OCI-LY1 (cell line): ENCODE measurements at regions not wholly inside any gene's neighbourhood (a gene's known extent, or its start where the extent isn't known, plus 50 kb on each side); places are given as distances from the start of the nearest gene placed in this dataset.

ENCODE experiments used
- H2AFZ ChIP-seq: fragments of 200-600 bp; sonication (generic), shearing (Covaris generic); 2 replicates; pipeline ENCODE4 v1.6.0; 2014; ENCODE audit warnings: antibody characterized with exemption, mild to moderate bottlenecking, low read length
- H3F3A ChIP-seq: fragments of 200-600 bp; sonication (generic), shearing (Covaris generic); 2 replicates; pipeline ENCODE4 v1.6.0; 2014; ENCODE audit warnings: mild to moderate bottlenecking, antibody characterized with exemption, low read length, moderate library complexity; ENCODE audit not compliant: insufficient read depth
- H3K27ac ChIP-seq: fragments of 200-600 bp; sonication (generic); 2 replicates; pipeline ENCODE4 v1.5.1; 2014; ENCODE audit warnings: low read length, mixed run types, mild to moderate bottlenecking, low read depth; ENCODE audit not compliant: poor library complexity, severe bottlenecking
- H3K27me3 ChIP-seq: fragments of 200-600 bp; sonication (generic); 2 replicates; pipeline ENCODE4 v1.6.0; 2014; ENCODE audit warnings: antibody characterized with exemption, mild to moderate bottlenecking, low read length, moderate library complexity; ENCODE audit not compliant: insufficient read depth
- H3K36me3 ChIP-seq: fragments of 200-600 bp; sonication (generic); 2 replicates; pipeline ENCODE4 v1.6.1; 2014; ENCODE audit warnings: mild to moderate bottlenecking, antibody characterized with exemption, low read length, moderate library complexity, mixed read lengths; ENCODE audit not compliant: insufficient read depth
- H3K4me1 ChIP-seq: fragments of 200-600 bp; sonication (generic); 2 replicates; pipeline ENCODE4 v1.5.1; 2014; ENCODE audit warnings: mild to moderate bottlenecking, low read length, moderate library complexity; ENCODE audit not compliant: insufficient read depth, severe bottlenecking
- H3K4me2 ChIP-seq: fragments of 200-600 bp; sonication (generic), shearing (Covaris generic); 2 replicates; pipeline ENCODE4 v1.6.1; 2014; ENCODE audit warnings: low read length
- H3K4me3 ChIP-seq: fragments of 200-600 bp; sonication (generic); 2 replicates; pipeline ENCODE4 v1.5.1; 2014; ENCODE audit warnings: low read length, low read depth, mild to moderate bottlenecking, mixed read lengths; ENCODE audit not compliant: poor library complexity, severe bottlenecking
- H3K79me2 ChIP-seq: fragments of 200-600 bp; shearing (Covaris generic); 2 replicates; pipeline ENCODE4 v1.6.1; 2016; ENCODE audit warnings: mixed run types, low read length, mixed read lengths; ENCODE audit not compliant: insufficient read depth
- H3K9ac ChIP-seq: fragments of 200-600 bp; sonication (generic), shearing (Covaris generic); 2 replicates; pipeline ENCODE4 v1.6.1; 2014; ENCODE audit warnings: mild to moderate bottlenecking, low read length, mixed read lengths
- H3K9me2 ChIP-seq: fragments of 200-600 bp; sonication (generic), shearing (Covaris generic); 2 replicates; pipeline ENCODE4 v1.6.1; 2014; ENCODE audit warnings: low read depth, mild to moderate bottlenecking, low read length, mixed read lengths
- H3K9me3 ChIP-seq: fragments of 200-600 bp; shearing (Covaris generic); 2 replicates; pipeline ENCODE4 v1.6.1; 2014; ENCODE audit warnings: low read length, mixed read lengths
- H4K20me1 ChIP-seq: fragments of 200-600 bp; sonication (generic), shearing (Covaris generic); 2 replicates; pipeline ENCODE4 v1.6.0; 2016; ENCODE audit warnings: mild to moderate bottlenecking, low read length; ENCODE audit not compliant: insufficient read depth
- EZH2 ChIP-seq: fragments of 200-600 bp; sonication (generic), shearing (Covaris generic); IDR thresholded peaks from 2 replicates; pipeline ENCODE4 v1.8.0; 2017; ENCODE audit warnings: borderline replicate concordance, mixed run types, mild to moderate bottlenecking, antibody characterized with exemption, low read length, moderate library complexity, mixed read lengths
- TF ChIP-seq, protein P1 (sequence below): fragments of 200-600 bp; sonication (generic), shearing (Covaris generic); IDR thresholded peaks from 2 replicates; pipeline ENCODE4 v1.5.1; 2017; ENCODE audit warnings: mild to moderate bottlenecking, antibody characterized with exemption, low read length, moderate library complexity, mixed read lengths

DNA sequence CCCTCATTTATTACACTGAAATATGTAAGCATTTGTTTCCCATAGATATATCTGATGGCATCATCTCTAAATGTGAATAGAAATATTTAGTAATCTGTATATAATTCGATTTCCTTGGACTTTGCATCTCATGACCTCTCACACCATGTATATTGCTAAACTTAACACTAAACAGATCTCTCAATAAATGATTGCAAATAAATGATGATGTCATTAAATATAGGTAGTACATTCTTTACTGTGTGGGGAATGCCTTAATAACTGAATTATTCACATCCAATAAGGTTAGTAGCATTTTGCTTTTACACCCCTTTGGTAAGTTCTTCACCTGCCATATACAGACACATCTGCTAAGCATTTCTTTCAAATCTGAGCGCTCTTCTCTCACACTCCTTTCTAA, 340.5 kb downstream of the FSCB start:
- H3F3A ChIP-seq, result no peaks in the 10 kb centered on the region

GRCh38 chr14:44165936-44166335, 341.1 kb downstream of the FSCB start:
- Histone ChIP-seq H4K20me1 (no peaks in the 10 kb centered on the region), H3K79me2 (no peaks in the 10 kb centered on the region), H3K9me2 (no peaks in the 10 kb centered on the region), H3K36me3 (no peaks in the 10 kb centered on the region), H3K4me3 (no peak overlapping the region), H2AFZ (no peak overlapping the region), H3K4me1 (no peaks in the 10 kb centered on the region), H3K4me2 (no peak overlapping the region), H3K9ac (no peak overlapping the region), H3K9me3 (no peaks in the 10 kb centered on the region), H3K27ac (no peak overlapping the region), H3F3A (no peaks in the 10 kb centered on the region), H3K27me3 (no peaks in the 10 kb centered on the region)
- TF ChIP-seq, protein P1, sequence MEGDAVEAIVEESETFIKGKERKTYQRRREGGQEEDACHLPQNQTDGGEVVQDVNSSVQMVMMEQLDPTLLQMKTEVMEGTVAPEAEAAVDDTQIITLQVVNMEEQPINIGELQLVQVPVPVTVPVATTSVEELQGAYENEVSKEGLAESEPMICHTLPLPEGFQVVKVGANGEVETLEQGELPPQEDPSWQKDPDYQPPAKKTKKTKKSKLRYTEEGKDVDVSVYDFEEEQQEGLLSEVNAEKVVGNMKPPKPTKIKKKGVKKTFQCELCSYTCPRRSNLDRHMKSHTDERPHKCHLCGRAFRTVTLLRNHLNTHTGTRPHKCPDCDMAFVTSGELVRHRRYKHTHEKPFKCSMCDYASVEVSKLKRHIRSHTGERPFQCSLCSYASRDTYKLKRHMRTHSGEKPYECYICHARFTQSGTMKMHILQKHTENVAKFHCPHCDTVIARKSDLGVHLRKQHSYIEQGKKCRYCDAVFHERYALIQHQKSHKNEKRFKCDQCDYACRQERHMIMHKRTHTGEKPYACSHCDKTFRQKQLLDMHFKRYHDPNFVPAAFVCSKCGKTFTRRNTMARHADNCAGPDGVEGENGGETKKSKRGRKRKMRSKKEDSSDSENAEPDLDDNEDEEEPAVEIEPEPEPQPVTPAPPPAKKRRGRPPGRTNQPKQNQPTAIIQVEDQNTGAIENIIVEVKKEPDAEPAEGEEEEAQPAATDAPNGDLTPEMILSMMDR, result no peak
- TF ChIP-seq EZH2, result no peak

More for the DNA sequence above, 340.5 kb downstream of the FSCB start:
- Histone ChIP-seq H3K9ac (no peak overlapping the region), H3K4me3 (no peak overlapping the region), H4K20me1 (no peaks in the 10 kb centered on the region), H3K36me3 (no peaks in the 10 kb centered on the region), H3K79me2 (no peaks in the 10 kb centered on the region), H3K9me3 (no peaks in the 10 kb centered on the region), H2AFZ (no peak overlapping the region), H3K27me3 (no peaks in the 10 kb centered on the region), H3K9me2 (no peaks in the 10 kb centered on the region), H3K4me1 (no peaks in the 10 kb centered on the region), H3K4me2 (no peak overlapping the region), H3K27ac (no peak overlapping the region)
- TF ChIP-seq EZH2, result no peak
- TF ChIP-seq, protein P1, result no peak

DNA sequence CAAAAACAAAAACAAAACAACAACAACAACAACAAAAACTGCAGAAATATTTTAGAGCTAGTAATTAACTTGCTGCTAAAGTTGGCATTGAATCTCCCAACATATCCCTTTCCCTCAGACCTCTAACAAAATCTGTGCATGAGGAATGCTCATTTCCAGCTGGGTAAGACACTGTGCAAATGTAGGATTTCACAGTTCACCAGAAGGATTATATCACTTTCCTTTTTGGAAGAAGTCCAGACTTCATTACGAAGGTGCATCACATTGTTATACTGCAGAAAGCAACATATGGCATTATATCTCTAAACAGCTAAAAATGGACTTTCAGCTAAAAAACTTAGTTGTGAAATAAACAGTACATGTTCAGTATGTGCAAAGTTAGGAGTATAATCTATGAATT, 341.8 kb downstream of the FSCB start:
- no peak overlapping the region for H3K4me2 ChIP-seq
- no peak overlapping the region for H2AFZ ChIP-seq
- H3K9me3 ChIP-seq, result no peaks in the 10 kb centered on the region
- TF ChIP-seq, protein P1, result no peak
- TF ChIP-seq EZH2, result no peak
- H3K4me1 ChIP-seq, result no peaks in the 10 kb centered on the region
- H3K79me2 ChIP-seq, result no peaks in the 10 kb centered on the region
- H3K9ac ChIP-seq, result no peak overlapping the region
- no peaks in the 10 kb centered on the region for H4K20me1 ChIP-seq
- H3K36me3 ChIP-seq, result no peaks in the 10 kb centered on the region
- no peak overlapping the region for H3K27ac ChIP-seq
- no peak overlapping the region for H3K4me3 ChIP-seq
- H3K9me2 ChIP-seq, result no peaks in the 10 kb centered on the region
- H3K27me3 ChIP-seq, result no peaks in the 10 kb centered on the region
- H3F3A ChIP-seq, result no peaks in the 10 kb centered on the region
